ENCODE measurements at regions not wholly inside any gene's neighbourhood (a gene's known extent, or its start where the extent isn't known, plus 50 kb on each side); places are given as distances from the start of the nearest gene placed in this dataset.

GRCh38 chr1:227379555-227379892, 61.2 kb upstream of the CDC42BPA start:
- Histone ChIP-seq H4K20me1 (ENCODE audit: insufficient read depth, low read length) (no peaks in the 10 kb centered on the region), H3K4me2 (ENCODE audit: low read length) (no peak overlapping the region), H2AFZ (ENCODE audit: low read depth, low read length) (no peak overlapping the region)

GRCh38 chr1:227378871-227379554, 60.7 kb upstream of the CDC42BPA start:
- no peaks in the 10 kb centered on the region for H3K36me3 ChIP-seq (replicated peaks; ENCODE audit: low read depth, low read length)
- H3K4me2 ChIP-seq (ENCODE audit: low read length), result no peak overlapping the region
- no peak for TF ChIP-seq EZH2phosphoT487 (IDR thresholded peaks at IDR 0.05; ENCODE audit: low read depth)
- TF ChIP-seq CTCF (IDR thresholded peaks at IDR 0.05; ENCODE audit: low read depth, low read length), result no peak
- H3K4me3 ChIP-seq (ENCODE audit: low read length), result no peak overlapping the region
- H2AFZ ChIP-seq (ENCODE audit: low read depth, low read length), result no peak overlapping the region
- no peaks in the 10 kb centered on the region for H3K4me1 ChIP-seq (ENCODE audit: low read length)
- H4K20me1 ChIP-seq (ENCODE audit: insufficient read depth, low read length), result no peaks in the 10 kb centered on the region
- H3K27ac ChIP-seq (ENCODE audit: low read length), result no peak overlapping the region
- no peak overlapping the region for H3K9ac ChIP-seq (ENCODE audit: low read length)
- H3K27me3 ChIP-seq (ENCODE audit: low read depth, low read length), result peaks cover 6% of the 10 kb centered on the region; the same call in 1 of the 2 replicates
- no peaks in the 10 kb centered on the region for H3K79me2 ChIP-seq (ENCODE audit: low read length)
- no peaks in the 10 kb centered on the region for H3K9me3 ChIP-seq (ENCODE audit: insufficient read depth, low read length)

More at GRCh38 chr1:227379555-227379892, 61.2 kb upstream of the CDC42BPA start:
- TF ChIP-seq CTCF (IDR thresholded peaks at IDR 0.05; ENCODE audit: low read depth, low read length) (no peak), EZH2phosphoT487 (IDR thresholded peaks at IDR 0.05; ENCODE audit: low read depth) (no peak)
- no peak overlapping the region for H3K9ac ChIP-seq (ENCODE audit: low read length)
- H3K79me2 ChIP-seq (ENCODE audit: low read length), result no peaks in the 10 kb centered on the region
- H3K4me3 ChIP-seq (ENCODE audit: low read length), result no peak overlapping the region
- H3K4me1 ChIP-seq (ENCODE audit: low read length), result no peaks in the 10 kb centered on the region
- H3K27ac ChIP-seq (ENCODE audit: low read length), result no peak overlapping the region
- H3K36me3 ChIP-seq (replicated peaks; ENCODE audit: low read depth, low read length), result no peaks in the 10 kb centered on the region
- no peaks in the 10 kb centered on the region for H3K9me3 ChIP-seq (ENCODE audit: insufficient read depth, low read length)
- peaks cover 6% of the 10 kb centered on the region; the same call in 1 of the 2 replicates for H3K27me3 ChIP-seq (ENCODE audit: low read depth, low read length)

GRCh38 chr1:227378181-227378580, 59.9 kb upstream of the CDC42BPA start:
- H3K79me2 ChIP-seq (ENCODE audit: low read length), result no peaks in the 10 kb centered on the region
- H3K9ac ChIP-seq (ENCODE audit: low read length), result no peak overlapping the region
- H2AFZ ChIP-seq (ENCODE audit: low read depth, low read length), result no peak overlapping the region

GRCh38 chr1:227374846-227375245, 56.6 kb upstream of the CDC42BPA start:
- H3K79me2 ChIP-seq (ENCODE audit: low read length), result no peaks in the 10 kb centered on the region
- H3K36me3 ChIP-seq (replicated peaks; ENCODE audit: low read depth, low read length), result no peaks in the 10 kb centered on the region
- H3K4me1 ChIP-seq (ENCODE audit: low read length), result no peaks in the 10 kb centered on the region
- H2AFZ ChIP-seq (ENCODE audit: low read depth, low read length), result no peak overlapping the region
- H3K9ac ChIP-seq (ENCODE audit: low read length), result no peak overlapping the region
- TF ChIP-seq EZH2phosphoT487 (IDR thresholded peaks at IDR 0.05; ENCODE audit: low read depth) (no peak), CTCF (IDR thresholded peaks at IDR 0.05; ENCODE audit: low read depth, low read length) (no peak)
- H3K27me3 ChIP-seq (ENCODE audit: low read depth, low read length), result 0 out of 2 replicates have a peak, but pooled peaks cover 6% of the 10 kb centered on the region
- no peak overlapping the region for H3K27ac ChIP-seq (ENCODE audit: low read length)
- H4K20me1 ChIP-seq (ENCODE audit: insufficient read depth, low read length), result no peaks in the 10 kb centered on the region
- no peak overlapping the region for H3K4me3 ChIP-seq (ENCODE audit: low read length)
- H3K4me2 ChIP-seq (ENCODE audit: low read length), result no peak overlapping the region
- H3K9me3 ChIP-seq (ENCODE audit: insufficient read depth, low read length), result no peaks in the 10 kb centered on the region

More at GRCh38 chr1:227378181-227378580, 59.9 kb upstream of the CDC42BPA start:
- Histone ChIP-seq H3K9me3 (ENCODE audit: insufficient read depth, low read length) (no peaks in the 10 kb centered on the region), H3K27me3 (ENCODE audit: low read depth, low read length) (peaks cover 6% of the 10 kb centered on the region; the same call in 1 of the 2 replicates), H3K4me2 (ENCODE audit: low read length) (no peak overlapping the region), H3K36me3 (replicated peaks; ENCODE audit: low read depth, low read length) (no peaks in the 10 kb centered on the region), H4K20me1 (ENCODE audit: insufficient read depth, low read length) (no peaks in the 10 kb centered on the region), H3K4me1 (ENCODE audit: low read length) (no peaks in the 10 kb centered on the region), H3K27ac (ENCODE audit: low read length) (no peak overlapping the region), H3K4me3 (ENCODE audit: low read length) (no peak overlapping the region)
- TF ChIP-seq EZH2phosphoT487 (IDR thresholded peaks at IDR 0.05; ENCODE audit: low read depth) (no peak), CTCF (IDR thresholded peaks at IDR 0.05; ENCODE audit: low read depth, low read length) (no peak)
